H9 (cell line): ENCODE measurements at regions not wholly inside any gene's neighbourhood (a gene's known extent, or its start where the extent isn't known, plus 50 kb on each side); places are given as distances from the start of the nearest gene placed in this dataset.

Source experiments
- DNase-seq: peaks from one replicate; pipeline ENCODE4 v3.0.0-alpha.2; 2017
- H2AFZ ChIP-seq: one replicate; pipeline ENCODE4 v1.6.1; 2013; ENCODE audit warnings: mild to moderate bottlenecking, low read length, control low read depth, moderate library complexity
- H2AK5ac ChIP-seq: 2 replicates; pipeline ENCODE4 v1.6.1; 2013; ENCODE audit warnings: low read length, control low read depth, mixed read lengths; ENCODE audit not compliant: insufficient read length
- H2BK120ac ChIP-seq: one replicate; pipeline ENCODE4 v1.6.1; 2013; ENCODE audit warnings: low read depth, mild to moderate bottlenecking, low read length, control low read depth, inconsistent platforms; ENCODE audit not compliant: poor library complexity, severe bottlenecking
- H2BK12ac ChIP-seq: 2 replicates; pipeline ENCODE4 v1.6.1; 2013; ENCODE audit warnings: low read length, control low read depth, mixed read lengths, low read depth; ENCODE audit not compliant: insufficient read length
- H2BK15ac ChIP-seq: 2 replicates; pipeline ENCODE4 v1.6.1; 2013; ENCODE audit warnings: low read depth, low read length, control low read depth
- H2BK20ac ChIP-seq: one replicate; pipeline ENCODE4 v1.6.1; 2013; ENCODE audit warnings: low read depth, mild to moderate bottlenecking, low read length, control low read depth, inconsistent platforms; ENCODE audit not compliant: poor library complexity, severe bottlenecking
- H2BK5ac ChIP-seq: 2 replicates; pipeline ENCODE4 v1.6.1; 2013; ENCODE audit warnings: low read length, control low read depth, mixed read lengths; ENCODE audit not compliant: insufficient read length
- H3K14ac ChIP-seq: 2 replicates; pipeline ENCODE4 v1.6.1; 2013; ENCODE audit warnings: low read length, control low read depth; ENCODE audit not compliant: insufficient read depth
- H3K18ac ChIP-seq: 2 replicates; pipeline ENCODE4 v1.6.1; 2013; ENCODE audit warnings: low read depth, mild to moderate bottlenecking, mixed read lengths, low read length, control low read depth; ENCODE audit not compliant: insufficient read length
- H3K23ac ChIP-seq: 2 replicates; pipeline ENCODE4 v1.6.1; 2013; ENCODE audit warnings: low read length, control low read depth, mixed read lengths, low read depth; ENCODE audit not compliant: insufficient read length
- H3K23me2 ChIP-seq: 2 replicates; pipeline ENCODE4 v1.6.1; 2013; ENCODE audit warnings: low read depth, mild to moderate bottlenecking, mixed read lengths, low read length, control low read depth; ENCODE audit not compliant: insufficient read length, poor library complexity, severe bottlenecking
- H3K27ac ChIP-seq: 2 replicates; pipeline ENCODE4 v1.5.1; 2013; ENCODE audit warnings: low read length, control low read depth, mixed read lengths, low read depth; ENCODE audit not compliant: insufficient read length
- H3K27me3 ChIP-seq: 2 replicates; pipeline ENCODE4 v1.6.1; 2013; ENCODE audit warnings: low read length, control low read depth, inconsistent platforms; ENCODE audit not compliant: insufficient read depth
- H3K4ac ChIP-seq: 2 replicates; pipeline ENCODE4 v1.6.1; 2013; ENCODE audit warnings: low read depth, mild to moderate bottlenecking, control low read depth, inconsistent platforms, low read length, moderate library complexity
- H3K4me1 ChIP-seq: 2 replicates; pipeline ENCODE4 v1.6.1; 2013; ENCODE audit warnings: low read length, control low read depth, inconsistent platforms; ENCODE audit not compliant: insufficient read depth
- H3K4me2 ChIP-seq: 2 replicates; pipeline ENCODE4 v1.6.1; 2013; ENCODE audit warnings: low read length, control low read depth, mixed read lengths; ENCODE audit not compliant: insufficient read length, insufficient read depth
- H3K56ac ChIP-seq: 2 replicates; pipeline ENCODE4 v1.6.1; 2013; ENCODE audit warnings: low read depth, mild to moderate bottlenecking, mixed read lengths, low read length, control low read depth; ENCODE audit not compliant: insufficient read length
- H3K79me1 ChIP-seq: 2 replicates; pipeline ENCODE4 v1.6.1; 2013; ENCODE audit warnings: low read depth, mild to moderate bottlenecking, moderate library complexity, low read length, control low read depth, inconsistent platforms; ENCODE audit not compliant: insufficient read depth, poor library complexity, severe bottlenecking
- H3K79me2 ChIP-seq: 2 replicates; pipeline ENCODE4 v1.6.1; 2013; ENCODE audit warnings: low read length, control low read depth, inconsistent platforms; ENCODE audit not compliant: insufficient read depth
- H3K9ac ChIP-seq: 2 replicates; pipeline ENCODE4 v1.6.1; 2013; ENCODE audit warnings: low read length, control low read depth, mixed read lengths; ENCODE audit not compliant: insufficient read length; ENCODE audit errors: extremely low read depth
- H3K9me3 ChIP-seq: one replicate; pipeline ENCODE4 v1.6.1; 2013; ENCODE audit warnings: low read depth, low read length, inconsistent platforms; ENCODE audit not compliant: control insufficient read depth
- H3T11ph ChIP-seq: one replicate; pipeline ENCODE4 v1.6.1; 2013; ENCODE audit warnings: mild to moderate bottlenecking, low read length, control low read depth, inconsistent platforms
- H4K20me1 ChIP-seq: one replicate; pipeline ENCODE4 v1.6.1; 2013; ENCODE audit not compliant: control insufficient read depth, insufficient read length, insufficient read depth
- H4K5ac ChIP-seq: 2 replicates; pipeline ENCODE4 v1.6.1; 2013; ENCODE audit warnings: low read depth, mild to moderate bottlenecking, mixed read lengths, low read length, control low read depth; ENCODE audit not compliant: insufficient read length
- H4K8ac ChIP-seq: replicated peaks from 2 replicates; pipeline ENCODE4 v1.6.1; 2013; ENCODE audit warnings: low read length, control low read depth, mixed read lengths, low read depth; ENCODE audit not compliant: insufficient read length
- H4K91ac ChIP-seq: 2 replicates; pipeline ENCODE4 v1.6.1; 2013; ENCODE audit warnings: low read depth, mild to moderate bottlenecking, moderate library complexity, mixed read lengths, low read length, control low read depth; ENCODE audit not compliant: insufficient read length
- H3K27ac Mint-ChIP-seq, 3 experiments: 2 replicates in 2 of 3; 3 replicates in 1 of 3; pipeline ENCODE4 v1.8.0; 2020 to 2021; ENCODE audit warnings: mixed read lengths in 3 of 3, mild to moderate bottlenecking in 1 of 3, moderate library complexity in 1 of 3
- H3K27me3 Mint-ChIP-seq: 2 replicates; pipeline ENCODE4 v1.8.0; 2021; ENCODE audit warnings: low read depth, mild to moderate bottlenecking, moderate library complexity, mixed read lengths
- H3K36me3 Mint-ChIP-seq, 3 experiments: 2 replicates in 2 of 3; 3 replicates in 1 of 3; pipeline ENCODE4 v1.8.0; 2020 to 2021; ENCODE audit warnings: low read depth in 3 of 3, mixed read lengths in 3 of 3; ENCODE audit not compliant: insufficient read depth in 1 of 3
- H3K4me1 Mint-ChIP-seq, 2 experiments: 2 replicates each; pipeline ENCODE4 v1.8.0; 2020; ENCODE audit warnings: mixed read lengths in 2 of 2
- H3K4me3 Mint-ChIP-seq, 2 experiments: 2 replicates in 1 of 2; 3 replicates in 1 of 2; pipeline ENCODE4 v1.8.0; 2020 to 2021; ENCODE audit warnings: mild to moderate bottlenecking in 2 of 2, mixed read lengths in 2 of 2, moderate library complexity in 1 of 2
- H3K9me3 Mint-ChIP-seq, 2 experiments: 2 replicates in 1 of 2; 3 replicates in 1 of 2; pipeline ENCODE4 v1.8.0; 2020; ENCODE audit warnings: mild to moderate bottlenecking in 2 of 2, mixed read lengths in 2 of 2, moderate library complexity in 1 of 2
- WGBS: extraction: QIAGEN DNeasy Blood & Tissue Kit; methylation state at CpG from one replicate; pipeline ENCODE4 v1.1.7; 2013; ENCODE audit warnings: missing lambda C conversion rate, low lambda C conversion rate, mixed read lengths; ENCODE audit not compliant: insufficient read length; ENCODE audit errors: extremely low coverage; 5-methylcytosine and 5-hydroxymethylcytosine counted together
- TF ChIP-seq, protein P1 (sequence below): fragments of 200-600 bp; sonication (generic); conservative IDR thresholded peaks from 3 replicates; pipeline ENCODE4 v1.8.0; 2021; ENCODE audit warnings: antibody characterized with exemption, mild to moderate bottlenecking

DNA sequence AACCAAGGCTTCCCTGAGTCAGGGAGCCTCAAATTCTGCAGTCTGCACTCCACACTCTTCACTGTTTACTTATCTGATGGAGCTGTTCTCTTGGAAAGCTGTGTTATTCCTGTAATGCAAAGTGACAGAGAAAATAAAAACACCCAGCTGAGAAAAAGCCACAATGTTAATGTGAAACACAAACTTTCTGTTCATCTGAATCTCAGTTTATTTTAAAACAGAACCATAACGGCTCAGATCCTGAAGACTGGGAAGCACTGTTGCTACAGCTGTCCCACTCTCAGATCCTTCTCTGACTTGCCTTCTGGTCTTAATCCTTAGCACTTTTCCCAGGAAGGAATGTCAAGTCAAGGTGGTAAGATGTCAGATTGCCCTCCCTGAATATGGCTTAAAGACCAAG is 736.6 kb downstream of the DHX35 start:
- no peak overlapping the region for H2AFZ ChIP-seq
- H4K5ac ChIP-seq = no peak overlapping the region
- H3K9me3 ChIP-seq = no peaks in the 10 kb centered on the region
- Mint-ChIP-seq H3K4me1 (peaks cover 15% of the 10 kb centered on the region in 2 experiments), H3K27ac (no peak overlapping the region), H3K27me3 (no peaks in the 10 kb centered on the region), H3K36me3 (no peaks in the 10 kb centered on the region), H3K4me3 (no peak overlapping the region), H3K9me3 (no peaks in the 10 kb centered on the region)
- H2BK12ac ChIP-seq = no peak overlapping the region
- no peak overlapping the region for H3K4me2 ChIP-seq
- H3K4ac ChIP-seq = no peak overlapping the region
- no peak for DNase-seq
- peaks cover 2% of the 10 kb centered on the region; the same call in 1 of the 2 replicates for H3K4me1 ChIP-seq
- no peak overlapping the region for H3K23ac ChIP-seq
- H4K8ac ChIP-seq = no peak overlapping the region
- H3K79me2 ChIP-seq = no peaks in the 10 kb centered on the region
- no peaks in the 10 kb centered on the region for H3K27me3 ChIP-seq
- no peaks in the 10 kb centered on the region for H3K79me1 ChIP-seq
- TF ChIP-seq, protein P1, sequence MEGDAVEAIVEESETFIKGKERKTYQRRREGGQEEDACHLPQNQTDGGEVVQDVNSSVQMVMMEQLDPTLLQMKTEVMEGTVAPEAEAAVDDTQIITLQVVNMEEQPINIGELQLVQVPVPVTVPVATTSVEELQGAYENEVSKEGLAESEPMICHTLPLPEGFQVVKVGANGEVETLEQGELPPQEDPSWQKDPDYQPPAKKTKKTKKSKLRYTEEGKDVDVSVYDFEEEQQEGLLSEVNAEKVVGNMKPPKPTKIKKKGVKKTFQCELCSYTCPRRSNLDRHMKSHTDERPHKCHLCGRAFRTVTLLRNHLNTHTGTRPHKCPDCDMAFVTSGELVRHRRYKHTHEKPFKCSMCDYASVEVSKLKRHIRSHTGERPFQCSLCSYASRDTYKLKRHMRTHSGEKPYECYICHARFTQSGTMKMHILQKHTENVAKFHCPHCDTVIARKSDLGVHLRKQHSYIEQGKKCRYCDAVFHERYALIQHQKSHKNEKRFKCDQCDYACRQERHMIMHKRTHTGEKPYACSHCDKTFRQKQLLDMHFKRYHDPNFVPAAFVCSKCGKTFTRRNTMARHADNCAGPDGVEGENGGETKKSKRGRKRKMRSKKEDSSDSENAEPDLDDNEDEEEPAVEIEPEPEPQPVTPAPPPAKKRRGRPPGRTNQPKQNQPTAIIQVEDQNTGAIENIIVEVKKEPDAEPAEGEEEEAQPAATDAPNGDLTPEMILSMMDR = no peak
- no peak overlapping the region for H2BK120ac ChIP-seq
- H3K18ac ChIP-seq = no peak overlapping the region
- no peak overlapping the region for H3K14ac ChIP-seq
- no peak overlapping the region for H3T11ph ChIP-seq
- no peak overlapping the region for H2AK5ac ChIP-seq
- no peak overlapping the region for H4K91ac ChIP-seq
- H3K27ac ChIP-seq = no peak overlapping the region
- no peak overlapping the region for H3K9ac ChIP-seq
- H4K20me1 ChIP-seq = no peaks in the 10 kb centered on the region
- no CpG with 5 or more reads among the region's 1 CpG for WGBS
- no peak overlapping the region for H2BK5ac ChIP-seq
- H3K23me2 ChIP-seq = no peaks in the 10 kb centered on the region
- H2BK20ac ChIP-seq = no peak overlapping the region
- no peak overlapping the region for H3K56ac ChIP-seq
- H2BK15ac ChIP-seq = no peak overlapping the region
